Sigmoid colon (tissue), 6 donors: ENCODE measurements at regions not wholly inside any gene's neighbourhood (a gene's known extent, or its start where the extent isn't known, plus 50 kb on each side); places are given as distances from the start of the nearest gene placed in this dataset.

ENCODE experiments used
- DNase-seq: peaks from one replicate; pipeline ENCODE4 v3.0.0-alpha.2; 2019
- H3K27ac ChIP-seq, 4 donors: fragments of 200-600 bp; sonication (generic); one replicate each; pipeline ENCODE4 v1.5.1; 2016 to 2019; ENCODE audit warnings: mild to moderate bottlenecking in 1 of 4
- H3K27me3 ChIP-seq, 3 donors: fragments of 200-600 bp; sonication (generic); one replicate each; pipeline ENCODE4 v1.5.1; 2019; ENCODE audit warnings: mild to moderate bottlenecking in 1 of 3
- H3K36me3 ChIP-seq, 4 donors: fragments of 200-600 bp; sonication (generic); one replicate each; pipeline ENCODE4 v1.5.1; 2016 to 2019
- H3K4me1 ChIP-seq, 4 donors: fragments of 200-600 bp; sonication (generic); one replicate each; pipeline ENCODE4 v1.5.1; 2017 to 2019
- H3K4me3 ChIP-seq, 4 donors: fragments of 200-600 bp; sonication (generic); one replicate each; pipeline ENCODE4 v1.5.1; 2017 to 2019; ENCODE audit warnings: mild to moderate bottlenecking in 2 of 4, moderate library complexity in 1 of 4
- H3K9me3 ChIP-seq, 4 donors: fragments of 200-600 bp in 3 of 4; sonication (generic) in 3 of 4; one replicate each; pipeline versions ENCODE4 v1.5.1 to v1.6.1; 2013 to 2019
- CTCF ChIP-seq, 4 experiments: fragments of 450-650 bp in 3 of 4; fragments of 200-600 bp in 1 of 4; IDR thresholded peaks; one replicate each; pipeline ENCODE4 v1.5.1; 2016 to 2019; ENCODE audit warnings: antibody characterized with exemption in 4 of 4, mild to moderate bottlenecking in 3 of 4, moderate library complexity in 2 of 4
- EP300 ChIP-seq, 4 donors: sonication (generic); formaldehyde crosslinking; IDR thresholded peaks; one replicate each; pipeline ENCODE4 v1.6.1; 2017; ENCODE audit warnings: antibody characterized with exemption in 4 of 4
- POLR2A ChIP-seq, 2 donors: fragments of 450-650 bp; IDR thresholded peaks; one replicate each; pipeline ENCODE4 v1.6.1; 2016; ENCODE audit warnings: antibody characterized with exemption in 2 of 2, mild to moderate bottlenecking in 2 of 2, moderate library complexity in 2 of 2
- POLR2AphosphoS5 ChIP-seq, 4 donors: sonication (generic); formaldehyde crosslinking; IDR thresholded peaks; one replicate each; pipeline ENCODE4 v1.6.1; 2017; ENCODE audit warnings: antibody characterized with exemption in 4 of 4
- WGBS, 2 donors: extraction: QIAGEN DNeasy Blood & Tissue Kit; methylation state at CpG; one replicate each; pipeline ENCODE4 v1.1.7; 2013; 5-methylcytosine and 5-hydroxymethylcytosine counted together
- intact Hi-C: fragments of 100-400 bp; cut with DNase I; formaldehyde crosslinking; loops from one replicate; pipeline ENCODE4 v1.15.1; 2023
- donor health status: healthy with polysubstance abuse.
- donor health status: healthy.

GRCh38 chr2:121015971-121016485 is 269.0 kb downstream of the TFCP2L1 start:
- TF ChIP-seq POLR2AphosphoS5 (IDR thresholded peaks at IDR 0.05) (no peak), EP300 (IDR thresholded peaks at IDR 0.05) (no peak), CTCF (IDR thresholded peaks at IDR 0.05) (no peak), POLR2A (IDR thresholded peaks at IDR 0.05) (no peak)
- Histone ChIP-seq H3K9me3 (peaks cover 0 to 3% (median 0%) of the 10 kb centered on the region in 4 donors), H3K27ac (no peak overlapping the region), H3K27me3 (no peaks in the 10 kb centered on the region), H3K36me3 (no peaks in the 10 kb centered on the region), H3K4me3 (no peak overlapping the region), H3K4me1 (peaks cover 0 to 15% (median 8%) of the 10 kb centered on the region in 4 donors)
- DNase-seq: no peak
- WGBS, 2 donors: 17 to 61% methylated on average over 7 of the region's 7 CpGs
- intact Hi-C loops: no loop called here

- intact Hi-C loops: no loop called here
- Histone ChIP-seq H3K9me3 (no peaks in the 10 kb centered on the region), H3K27me3 (no peaks in the 10 kb centered on the region), H3K4me1 (peaks cover 0 to 15% (median 8%) of the 10 kb centered on the region in 4 donors), H3K27ac (no peak overlapping the region), H3K4me3 (no peak overlapping the region), H3K36me3 (no peaks in the 10 kb centered on the region)
- DNase-seq: no peak
- WGBS, 2 donors: 10 to 54% methylated on average over 7 of the region's 7 CpGs
- TF ChIP-seq CTCF (IDR thresholded peaks at IDR 0.05) (no peak), EP300 (IDR thresholded peaks at IDR 0.05) (no peak), POLR2A (IDR thresholded peaks at IDR 0.05) (no peak), POLR2AphosphoS5 (IDR thresholded peaks at IDR 0.05) (no peak)
Observed at GRCh38 chr2:121017396-121017795, 267.6 kb downstream of the TFCP2L1 start.

GRCh38 chr2:121018136-121019061 is 266.6 kb downstream of the TFCP2L1 start:
- TF ChIP-seq POLR2AphosphoS5 (IDR thresholded peaks at IDR 0.05) (peak in 3 of 4 donors; percentile 16 to 51 (median 40)), EP300 (IDR thresholded peaks at IDR 0.05) (no peak)
- 67 to 75% methylated on average over 45 of the region's 45 CpGs for WGBS, 2 donors
- Histone ChIP-seq H3K4me3 (peak overlapping the region in 3 of 4 donors; percentile 21 to 37 (median 35)), H3K4me1 (peaks cover 0 to 15% (median 8%) of the 10 kb centered on the region in 4 donors), H3K36me3 (no peaks in the 10 kb centered on the region), H3K27ac (peak overlapping the region in 3 of 4 donors; percentile 50 to 67 (median 56)), H3K9me3 (no peaks in the 10 kb centered on the region), H3K27me3 (no peaks in the 10 kb centered on the region)
- intact Hi-C loops: no loop called here
- DNase-seq: peak; percentile 71

GRCh38 chr2:121019071-121019470 is 265.9 kb downstream of the TFCP2L1 start:
- Histone ChIP-seq H3K27me3 (no peaks in the 10 kb centered on the region), H3K4me3 (peak overlapping the region in 3 of 4 donors; percentile 21 to 37 (median 35)), H3K27ac (peak overlapping the region in 3 of 4 donors; percentile 50 to 67 (median 56)), H3K9me3 (no peaks in the 10 kb centered on the region), H3K36me3 (no peaks in the 10 kb centered on the region), H3K4me1 (peaks cover 0 to 15% (median 8%) of the 10 kb centered on the region in 4 donors)
- no peak for DNase-seq
- intact Hi-C loops: no loop called here
- TF ChIP-seq POLR2AphosphoS5 (IDR thresholded peaks at IDR 0.05) (no peak), EP300 (IDR thresholded peaks at IDR 0.05) (no peak), CTCF (IDR thresholded peaks at IDR 0.05) (no peak), POLR2A (IDR thresholded peaks at IDR 0.05) (no peak)
- WGBS, 2 donors: 69 to 71% methylated on average over 12 of the region's 12 CpGs

GRCh38 chr2:121019756-121020155 is 265.2 kb downstream of the TFCP2L1 start:
- Histone ChIP-seq H3K4me3 (no peak overlapping the region), H3K27ac (no peak overlapping the region), H3K4me1 (peaks cover 0 to 15% (median 8%) of the 10 kb centered on the region in 4 donors), H3K27me3 (no peaks in the 10 kb centered on the region), H3K9me3 (no peaks in the 10 kb centered on the region), H3K36me3 (no peaks in the 10 kb centered on the region)
- TF ChIP-seq POLR2AphosphoS5 (IDR thresholded peaks at IDR 0.05) (no peak), POLR2A (IDR thresholded peaks at IDR 0.05) (no peak), CTCF (IDR thresholded peaks at IDR 0.05) (no peak), EP300 (IDR thresholded peaks at IDR 0.05) (no peak)
- 79% methylated on average over 7 of the region's 7 CpGs for WGBS, 2 donors
- intact Hi-C loops: no loop called here
- DNase-seq: no peak
